CD4-positive, alpha-beta T cell treated with Interleukin-17A for 4 hours (primary cell): ENCODE measurements at regions not wholly inside any gene's neighbourhood (a gene's known extent, or its start where the extent isn't known, plus 50 kb on each side); places are given as distances from the start of the nearest gene placed in this dataset.
"Not testable (repeated sequence)": the region's sequence is repeated elsewhere in the genome, so short reads cannot be mapped to it uniquely, and the experiment has no call there.

Experiments used
- DNase-seq: peaks from one replicate; pipeline ENCODE4 v3.0.0-alpha.2; 2020; ENCODE audit warnings: mixed read lengths

DNA sequence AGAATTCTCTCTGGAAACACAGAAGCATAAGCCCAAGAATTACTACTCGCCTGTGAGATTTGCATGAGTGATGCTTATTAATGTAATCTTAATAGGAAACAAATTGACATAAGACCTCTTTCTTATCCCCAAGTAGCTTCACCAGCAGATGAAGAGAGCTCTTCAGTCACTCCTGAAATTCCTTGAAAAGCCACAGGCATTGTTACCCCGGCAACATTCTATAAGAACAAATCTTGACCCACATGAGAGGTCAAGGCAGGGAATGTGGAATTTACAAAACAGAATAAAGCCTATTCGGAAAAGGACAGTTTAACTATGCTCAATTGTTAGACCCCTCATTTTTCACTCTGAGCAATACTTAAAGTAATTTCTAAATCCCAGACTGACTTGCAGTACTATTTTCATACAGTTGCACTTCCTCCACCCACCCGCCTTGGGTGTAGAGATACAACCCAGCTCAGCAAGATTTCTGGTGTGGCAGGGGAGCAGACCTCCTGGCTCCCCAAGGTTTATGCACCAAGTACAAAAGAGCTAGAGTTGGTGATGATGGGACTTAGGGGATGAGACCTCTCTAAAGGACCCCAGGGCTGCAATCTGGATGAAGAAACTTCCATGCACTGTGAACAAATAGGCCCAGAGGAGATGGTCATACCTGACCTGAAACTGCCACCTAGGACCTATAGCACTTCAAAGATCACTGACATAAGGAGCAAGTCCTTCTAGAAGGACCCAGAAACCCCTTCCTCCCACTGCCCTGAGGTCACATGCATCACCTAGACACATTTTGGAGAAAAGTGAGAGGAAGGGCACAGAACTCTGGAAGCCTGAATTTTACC, 242.1 kb downstream of the ZNF608 start:
- DNase-seq: no peak

DNA sequence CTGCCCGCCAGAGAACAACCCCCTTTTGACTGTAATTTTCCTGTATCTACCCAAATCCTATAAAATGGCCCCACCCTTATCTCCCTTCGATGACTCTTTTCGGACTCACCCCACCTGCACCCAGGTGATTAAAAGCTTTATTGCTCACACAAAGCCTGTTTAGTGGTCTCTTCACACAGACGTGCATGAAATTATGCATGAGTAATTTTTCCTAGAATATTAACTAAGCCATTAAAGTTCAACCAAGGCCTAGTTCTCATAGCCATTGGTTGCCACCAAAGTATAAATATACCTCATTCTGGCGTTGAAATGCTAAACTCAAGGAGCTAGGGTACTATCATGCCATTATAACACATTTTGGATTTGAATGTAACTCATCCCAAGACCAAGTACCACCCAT, 243.9 kb downstream of the ZNF608 start:
- no peak for DNase-seq

DNA sequence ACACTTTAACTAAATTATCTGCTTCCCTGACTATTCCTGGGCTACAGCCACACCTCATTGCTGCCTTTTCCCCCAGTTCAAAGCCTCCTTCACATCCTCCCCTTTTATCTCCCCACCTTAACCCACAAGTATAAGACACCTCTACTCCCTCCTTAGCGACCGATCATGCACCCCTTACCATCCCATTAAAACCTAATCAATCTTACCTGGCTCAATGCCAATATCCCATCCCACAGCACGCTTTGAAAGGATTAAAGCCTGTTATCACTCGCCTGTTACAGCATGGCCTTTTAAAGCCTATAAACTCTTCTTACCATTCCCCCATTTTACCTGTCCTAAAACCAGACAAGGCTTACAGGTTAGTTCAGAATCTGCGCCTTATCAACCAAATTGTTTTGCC, 246.6 kb downstream of the ZNF608 start:
- DNase-seq: not testable (repeated sequence)

DNA sequence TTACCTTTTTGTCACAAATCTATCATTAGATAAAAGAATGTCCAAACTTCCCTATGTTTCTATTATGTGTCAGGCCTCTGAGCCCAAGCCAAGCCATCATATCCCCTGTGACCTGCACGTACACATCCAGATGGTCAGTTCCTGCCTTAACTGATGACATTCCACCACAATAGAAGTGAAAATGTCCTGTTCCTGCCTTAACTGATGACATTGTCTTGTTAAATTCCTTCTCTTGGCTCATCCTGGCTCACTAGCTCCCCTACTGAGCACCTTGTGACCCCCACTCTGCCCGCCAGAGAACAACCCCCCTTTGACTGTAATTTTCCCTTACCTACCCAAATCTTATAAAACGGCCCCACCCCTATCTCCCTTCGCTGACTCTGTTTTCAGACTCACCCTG, 249.5 kb downstream of the ZNF608 start:
- DNase-seq: not testable (repeated sequence)

DNA sequence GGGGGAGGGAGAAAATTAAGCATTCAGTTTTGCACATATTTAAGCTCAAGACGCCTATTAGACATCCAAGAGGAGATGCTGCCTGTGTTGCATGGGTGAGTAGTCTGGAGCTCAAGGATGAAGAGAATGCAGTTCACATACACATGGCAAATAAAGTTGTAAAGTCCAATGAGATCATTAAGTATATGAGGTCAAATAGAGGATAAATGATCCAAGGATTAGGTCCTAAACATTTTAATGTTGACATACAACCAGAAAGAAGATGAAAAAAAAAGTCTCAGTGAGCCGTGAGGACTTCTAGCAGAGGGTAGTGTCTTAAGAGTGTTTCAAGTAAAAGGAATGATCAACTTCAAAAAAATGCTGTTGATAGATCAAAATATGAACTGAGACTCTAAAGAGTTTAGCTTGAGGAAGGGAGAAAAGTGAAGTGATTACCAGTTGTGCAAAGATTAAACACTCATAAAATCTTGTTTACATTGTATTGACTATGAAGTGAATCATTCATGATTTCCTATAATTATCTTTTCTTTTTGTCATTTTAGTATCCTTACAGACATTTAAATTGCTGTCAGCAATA, 251.8 kb downstream of the ZNF608 start:
- no peak for DNase-seq

DNA sequence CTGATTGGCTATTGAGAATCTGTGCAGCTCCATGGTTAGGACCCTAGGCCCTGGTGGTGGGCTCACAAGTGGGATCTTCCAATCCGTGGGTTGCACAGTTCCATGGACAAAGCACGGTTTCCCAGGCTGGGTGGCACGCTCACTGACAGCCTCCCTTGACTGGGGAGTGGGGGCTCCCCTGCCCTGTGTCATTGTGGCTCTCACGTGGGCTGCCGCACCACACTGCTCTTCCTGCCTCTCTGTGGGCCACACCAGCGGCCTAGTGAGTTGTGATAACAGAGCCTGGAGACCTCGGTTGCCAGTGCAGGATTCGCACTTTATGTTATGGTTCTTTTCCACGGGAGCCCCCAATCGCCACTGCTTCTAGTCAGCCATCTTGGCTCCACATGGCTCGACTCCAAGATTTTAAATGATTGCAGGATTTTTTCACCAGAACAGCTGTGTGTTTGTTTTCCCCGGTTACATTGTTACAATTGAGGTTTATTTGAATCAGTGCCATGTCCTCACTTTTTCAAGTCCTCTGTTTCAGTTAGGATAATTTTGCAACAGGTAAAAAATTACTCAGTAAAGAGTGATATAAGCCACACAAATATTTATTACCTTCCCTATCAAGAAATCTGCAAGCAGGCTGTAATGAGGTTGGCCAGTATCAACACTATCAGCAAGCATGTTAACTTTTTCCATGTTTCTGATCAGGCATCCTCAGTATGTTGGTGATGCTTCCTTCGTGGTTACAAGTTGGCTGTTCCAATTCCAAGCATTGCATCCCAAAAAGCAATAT, 253.8 kb downstream of the ZNF608 start:
- DNase-seq: no peak

DNA sequence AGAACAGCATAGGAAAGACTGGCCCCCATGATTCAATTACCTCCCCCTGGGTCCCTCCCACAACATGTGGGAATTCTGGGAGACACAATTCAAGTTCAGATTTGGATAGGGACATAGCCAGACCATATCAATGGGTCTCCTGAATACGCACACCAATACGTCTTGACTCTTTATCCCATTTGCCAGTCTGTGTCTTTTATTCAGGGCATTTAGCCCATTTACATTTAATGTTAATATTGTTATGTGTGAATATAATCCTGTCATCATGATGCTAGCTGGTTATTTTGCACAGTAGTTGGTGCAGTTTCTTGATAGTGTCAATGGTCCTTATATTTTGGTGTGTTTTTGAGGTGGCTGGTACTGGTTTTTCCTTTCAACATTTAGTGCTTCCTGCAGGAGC, 256.1 kb downstream of the ZNF608 start:
- not testable (repeated sequence) for DNase-seq

DNA sequence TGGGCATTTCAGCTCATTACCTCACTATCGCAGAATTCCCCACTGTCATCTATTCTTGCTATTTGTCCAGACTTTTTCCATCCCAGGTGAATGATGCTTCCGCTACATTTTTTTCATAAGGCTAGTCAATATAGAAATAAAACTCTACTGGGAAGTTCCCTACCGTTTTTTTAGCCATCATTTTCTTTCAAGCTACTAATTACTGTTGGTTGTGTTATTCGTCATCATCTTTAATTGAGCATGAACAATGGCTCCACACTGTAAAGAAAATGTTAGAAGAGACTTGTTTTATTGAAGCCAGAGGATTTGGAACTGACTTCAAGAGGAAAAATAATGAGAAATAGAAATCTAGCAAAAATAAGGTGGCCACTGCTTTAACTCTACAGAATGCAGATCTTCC, 265.0 kb downstream of the ZNF608 start:
- DNase-seq: no peak

DNA sequence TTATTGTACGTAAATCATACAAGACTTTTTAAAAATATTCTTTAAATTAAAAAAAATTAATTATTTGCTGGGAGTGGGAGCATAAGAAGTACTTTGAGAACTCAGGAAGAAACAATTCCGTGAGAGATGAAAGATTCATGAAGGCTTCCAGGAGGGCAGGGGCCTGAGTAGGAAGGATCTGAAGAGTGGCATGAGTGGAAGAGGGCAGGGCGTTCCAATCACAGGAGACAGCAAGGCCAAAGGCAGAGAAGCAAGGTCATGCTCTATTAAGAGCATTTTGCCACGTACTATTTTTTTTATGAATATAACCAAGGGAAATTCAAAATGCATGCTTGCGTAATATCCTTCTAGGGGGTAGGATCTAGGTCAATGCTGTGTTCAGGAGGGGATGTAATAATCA, 265.5 kb downstream of the ZNF608 start:
- no peak for DNase-seq

DNA sequence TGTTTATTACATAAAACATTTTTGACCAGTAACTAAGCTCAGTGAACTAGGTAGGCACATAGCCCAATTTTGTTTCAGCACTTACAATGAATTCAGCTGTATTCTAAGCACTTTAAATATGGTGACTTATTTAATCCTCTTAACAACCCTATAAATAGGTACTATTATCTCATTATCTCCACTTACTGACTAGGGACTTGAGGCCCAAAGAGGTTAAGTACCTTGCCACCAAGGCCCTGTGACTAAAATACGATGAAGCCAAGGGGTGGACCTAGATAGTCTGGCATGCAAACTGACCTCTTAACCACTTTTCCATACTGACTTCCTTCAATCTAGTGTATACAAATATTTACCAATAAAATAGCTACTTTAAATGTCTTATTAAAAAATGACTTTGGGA, 266.4 kb downstream of the ZNF608 start:
- DNase-seq: no peak

DNA sequence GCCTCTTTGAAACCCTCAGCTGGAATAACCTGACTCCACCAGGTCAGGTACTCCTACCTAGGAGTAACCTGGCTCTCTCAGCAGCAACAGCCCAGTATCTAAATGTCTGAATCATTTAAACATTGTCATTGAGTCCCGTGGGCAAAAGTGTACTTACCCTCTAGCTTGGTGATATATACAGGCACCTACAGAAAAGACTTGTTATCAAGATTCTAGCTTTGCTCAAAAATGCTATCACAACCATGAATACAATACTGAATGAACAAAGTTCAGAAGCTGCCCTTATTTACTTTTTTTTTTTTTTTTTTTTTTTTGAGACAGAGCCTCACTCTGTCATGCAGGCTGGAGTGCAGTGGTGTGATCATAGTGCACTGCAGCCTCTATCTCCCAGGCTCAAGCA, 268.2 kb downstream of the ZNF608 start:
- DNase-seq: no peak

DNA sequence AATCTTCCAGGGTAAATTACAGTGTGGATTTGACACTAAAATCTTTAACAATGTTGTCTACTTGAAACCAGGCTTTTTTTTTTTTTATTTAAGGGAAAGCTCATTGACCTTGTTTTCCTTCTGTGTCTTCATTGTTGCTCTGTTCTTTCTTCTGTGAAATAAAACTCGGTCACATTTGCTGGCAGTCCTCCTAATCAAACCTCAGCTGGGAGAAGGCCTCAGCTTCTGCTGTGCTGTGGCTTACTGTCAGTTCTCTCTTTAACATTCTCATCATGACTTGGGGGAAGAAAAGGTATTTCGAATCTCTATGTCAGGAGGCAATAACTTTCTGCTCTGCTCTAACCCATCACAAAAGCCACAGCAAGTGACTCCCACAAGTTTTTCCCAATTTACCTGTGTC, 268.9 kb downstream of the ZNF608 start:
- DNase-seq: no peak

DNA sequence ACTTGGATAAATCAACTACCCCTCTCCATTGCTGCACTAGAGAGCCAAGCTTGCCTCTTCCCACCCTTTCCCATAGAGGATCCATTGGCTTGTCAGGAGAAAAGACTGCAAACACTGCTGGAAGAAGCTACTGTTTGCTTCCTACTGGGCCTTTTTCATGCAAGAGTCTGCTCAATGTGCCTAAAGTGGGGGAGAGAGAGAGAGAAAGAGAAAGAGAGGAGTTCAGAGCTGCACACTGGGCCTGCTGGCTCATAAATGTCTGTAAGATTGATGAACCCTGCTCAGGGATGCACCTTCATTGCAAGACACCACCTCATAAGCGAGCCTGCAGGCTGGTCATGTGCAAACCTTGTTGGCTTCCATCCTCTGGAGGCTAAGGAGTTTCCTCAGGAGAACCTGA, 269.4 kb downstream of the ZNF608 start:
- no peak for DNase-seq

DNA sequence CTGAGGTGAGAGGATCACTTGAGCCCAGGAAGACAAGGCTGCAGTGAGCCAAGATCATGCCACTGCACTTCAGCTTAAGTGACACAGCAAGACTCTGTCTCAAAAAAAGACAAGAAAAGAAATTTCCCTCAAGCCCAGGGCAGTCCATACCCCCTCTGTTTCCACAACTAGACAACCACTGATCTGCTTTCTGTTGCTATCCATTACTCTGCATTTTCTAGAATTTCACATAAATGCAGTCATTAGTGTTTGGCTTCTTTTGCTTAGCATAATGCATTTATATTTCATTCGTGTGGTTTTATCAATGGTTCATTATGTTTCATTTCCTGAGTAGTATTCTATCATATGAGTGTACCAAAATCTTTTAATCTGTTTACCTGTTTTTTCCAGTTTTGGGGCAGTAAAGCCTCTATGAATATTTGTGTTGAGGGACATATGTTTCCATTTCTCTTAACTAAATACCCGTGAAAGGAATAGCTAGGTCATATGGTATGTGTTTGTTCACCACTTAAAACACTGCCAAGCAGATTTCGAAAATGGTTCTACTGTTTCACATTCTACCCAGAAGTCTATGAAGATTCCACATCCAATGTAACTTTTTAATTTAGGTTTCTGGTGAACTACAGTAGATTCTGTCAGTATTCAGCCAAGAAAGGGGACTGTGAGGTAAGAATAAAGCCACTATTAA, 271.8 kb downstream of the ZNF608 start:
- DNase-seq: no peak

DNA sequence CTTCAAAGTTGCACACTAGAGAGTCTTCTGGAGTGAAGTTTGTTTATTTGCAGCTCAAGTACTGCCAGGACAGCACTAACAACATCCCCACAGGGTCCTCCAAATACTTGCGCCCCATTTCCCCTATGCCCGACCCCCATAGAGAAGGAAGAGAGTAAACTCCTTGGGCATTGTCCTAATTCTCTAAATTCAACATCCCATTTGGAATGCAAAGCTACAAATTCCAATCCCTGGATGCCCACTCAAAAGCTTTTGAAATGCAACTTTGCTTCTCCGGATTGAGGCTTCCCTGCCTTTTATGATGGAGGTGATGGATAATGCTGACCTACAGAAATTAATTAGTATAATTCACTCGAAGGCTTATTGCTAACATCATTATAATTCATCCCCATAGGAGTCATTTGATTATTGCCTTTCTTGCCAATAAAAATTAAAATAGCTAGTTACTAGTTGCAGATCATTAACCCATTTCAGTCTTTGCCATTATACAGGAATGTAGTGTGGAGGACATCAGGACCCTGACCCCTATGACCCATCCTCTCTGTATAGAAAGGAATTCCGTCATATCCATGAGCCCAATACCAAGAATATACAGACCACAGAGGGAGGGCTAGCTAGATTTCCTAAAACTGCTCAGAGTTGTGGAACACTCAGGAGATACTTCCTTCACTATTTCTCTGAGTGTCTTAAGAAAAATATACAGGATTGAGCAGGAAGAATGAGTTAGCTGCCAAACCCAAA, 277.6 kb downstream of the ZNF608 start:
- DNase-seq: no peak

DNA sequence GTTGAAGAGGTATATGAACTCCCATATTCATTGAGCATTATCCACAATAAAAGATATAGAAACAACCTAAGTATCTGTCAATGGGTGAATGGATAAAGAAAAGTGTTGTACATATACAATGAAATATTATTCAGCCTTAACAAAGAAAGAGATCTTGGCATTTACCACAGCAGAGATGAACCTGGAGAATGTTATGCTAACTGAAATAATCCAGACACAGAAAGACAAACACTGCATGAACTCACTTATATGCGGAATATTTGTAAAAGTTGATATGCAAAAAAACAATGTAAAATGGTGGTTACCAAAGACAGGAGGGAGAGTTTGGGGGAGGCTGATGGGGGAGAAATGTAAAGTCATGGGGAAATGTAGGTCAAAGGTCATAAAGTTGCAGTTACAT, 278.7 kb downstream of the ZNF608 start:
- DNase-seq: no peak

DNA sequence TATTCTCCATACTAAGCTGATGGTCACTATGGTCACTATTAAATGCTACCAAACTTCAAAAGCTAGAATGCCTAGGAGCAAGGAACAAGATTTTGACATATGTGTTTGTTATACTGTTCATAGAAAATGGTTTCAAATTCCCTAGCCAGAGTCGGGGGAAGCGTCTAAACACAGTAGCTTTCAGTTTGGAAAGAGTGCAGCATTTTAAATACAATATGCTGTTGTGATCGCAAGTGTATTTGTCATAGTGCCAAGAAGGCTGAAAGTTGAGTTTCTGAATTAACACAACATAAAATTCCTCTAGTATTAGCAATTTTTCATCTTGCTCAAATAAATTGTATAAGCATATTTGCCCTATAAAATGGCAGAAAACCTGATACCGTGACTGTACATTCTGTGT, 280.4 kb downstream of the ZNF608 start:
- DNase-seq: no peak

DNA sequence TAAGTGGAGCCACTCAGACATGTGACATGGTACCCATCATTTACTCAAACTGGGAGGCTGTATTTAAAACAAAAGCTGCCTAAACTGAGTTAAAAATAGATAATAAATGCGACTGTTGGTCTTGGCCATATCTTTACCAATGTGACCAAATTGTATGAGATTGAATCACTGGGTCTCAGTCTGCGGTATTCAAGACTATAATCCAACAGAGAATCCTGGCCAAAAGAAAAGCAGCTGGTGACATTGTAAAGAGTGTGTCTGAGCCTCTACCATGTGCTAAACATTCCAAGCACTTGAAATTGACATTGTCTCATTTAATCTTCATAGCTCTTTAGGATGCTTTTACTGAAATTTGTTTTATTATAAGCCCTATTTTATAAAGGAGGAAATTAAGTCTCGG, 282.6 kb downstream of the ZNF608 start:
- DNase-seq: no peak

DNA sequence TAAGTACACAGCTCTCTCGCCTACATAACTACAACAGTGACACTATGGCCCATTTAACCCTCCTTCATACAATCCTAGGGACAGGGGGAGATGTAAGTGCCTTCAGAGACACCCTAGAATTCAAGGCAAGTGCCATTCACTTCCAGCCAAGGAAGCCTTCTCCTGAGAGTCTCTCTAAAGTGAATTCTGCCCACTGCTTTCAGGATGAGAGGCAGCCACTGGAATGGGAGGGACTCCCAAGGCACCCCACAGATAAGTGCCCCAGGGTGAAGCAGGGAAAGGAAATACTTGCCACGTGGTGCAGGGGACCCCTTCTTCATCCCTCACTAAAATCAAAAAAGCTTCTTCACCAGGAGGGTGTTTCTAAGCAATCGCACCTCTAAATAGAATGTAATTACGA, 283.7 kb downstream of the ZNF608 start:
- DNase-seq: no peak

DNA sequence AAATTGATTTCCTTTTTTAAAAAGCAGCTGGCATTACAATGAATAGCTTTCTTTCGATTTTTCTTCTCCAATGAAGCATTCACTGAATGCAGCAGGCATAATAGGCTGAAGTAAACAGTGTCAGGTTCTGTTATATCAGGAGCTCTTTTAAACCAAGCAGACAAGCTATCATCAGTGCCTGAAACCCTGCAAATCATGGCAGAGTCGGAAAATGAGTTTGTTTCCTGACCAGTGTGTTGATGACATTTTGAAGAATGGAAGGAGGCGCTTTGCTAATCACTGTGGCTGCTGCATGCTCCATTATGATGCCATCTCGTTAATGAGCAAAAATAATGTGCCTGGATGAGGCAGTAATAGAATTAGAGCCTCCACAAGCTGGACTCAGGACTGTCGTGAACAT, 284.5 kb downstream of the ZNF608 start:
- DNase-seq: no peak

DNA sequence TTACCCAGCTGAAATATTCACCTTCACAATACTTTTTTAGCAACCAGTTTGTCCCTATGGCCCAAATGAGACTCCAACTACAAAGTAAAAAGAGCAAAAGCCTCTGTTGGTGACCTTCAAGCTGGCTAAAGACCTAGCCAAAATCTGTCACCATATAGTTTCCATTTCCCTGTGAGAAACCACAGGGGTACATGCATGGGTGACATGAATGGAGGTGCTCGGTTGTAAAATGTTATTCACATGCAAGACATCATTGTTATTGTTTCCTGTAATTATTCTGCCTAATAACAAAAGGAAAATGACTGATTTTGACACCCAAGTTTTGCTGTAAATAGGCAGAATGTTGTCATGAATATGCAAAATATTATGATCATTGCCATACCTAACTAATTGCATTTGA, 285.3 kb downstream of the ZNF608 start:
- no peak for DNase-seq

DNA sequence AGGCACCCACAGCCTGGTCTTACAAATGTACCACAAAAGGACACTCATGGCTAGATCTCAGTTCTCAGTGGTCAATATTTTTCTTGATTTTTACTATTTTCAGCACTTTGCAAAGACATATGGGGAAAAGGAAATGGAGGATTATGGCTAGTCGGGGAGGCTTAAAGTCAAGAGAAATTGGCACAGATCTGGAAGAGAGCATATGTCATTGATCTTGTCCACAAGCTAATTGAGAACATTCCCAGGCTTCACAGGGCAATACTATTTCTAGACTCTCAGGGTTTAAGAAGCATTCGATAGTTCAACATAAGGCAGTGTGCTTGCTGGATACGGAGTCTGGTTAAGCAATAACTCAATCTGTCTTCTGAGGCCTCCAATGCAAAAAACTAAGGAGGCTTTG, 285.8 kb downstream of the ZNF608 start:
- no peak for DNase-seq

DNA sequence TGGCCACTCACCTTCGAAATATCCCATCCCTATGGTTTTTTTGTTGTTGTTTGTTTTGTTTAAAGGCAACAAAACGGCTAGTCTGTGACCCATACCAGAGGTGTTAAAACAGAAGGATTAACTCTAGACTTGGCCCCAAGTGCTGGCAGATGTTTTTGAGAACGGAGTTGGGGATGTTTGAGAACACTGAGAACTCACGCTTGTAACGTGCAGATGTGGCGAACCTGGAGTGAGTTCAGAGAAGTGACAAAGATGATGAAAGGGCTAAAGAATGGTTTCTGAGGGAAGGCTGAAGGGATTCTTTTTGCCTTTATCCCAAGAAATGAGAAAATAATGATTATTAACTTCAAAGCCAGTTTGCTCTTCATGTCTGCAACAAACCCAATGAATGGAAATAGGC, 286.5 kb downstream of the ZNF608 start:
- no peak for DNase-seq
